ENCODE measurements at regions not wholly inside any gene's neighbourhood (a gene's known extent, or its start where the extent isn't known, plus 50 kb on each side); places are given as distances from the start of the nearest gene placed in this dataset.

- TF ChIP-seq CTCF (IDR thresholded peaks at IDR 0.05) (no peak), POLR2A (IDR thresholded peaks at IDR 0.05) (no peak)
Observed at GRCh38 chr14:62301080-62301479, 538.9 kb downstream of the SNAPC1 start.

Data from heart left ventricle (tissue), 13 donors.